ENCODE measurements at regions not wholly inside any gene's neighbourhood (a gene's known extent, or its start where the extent isn't known, plus 50 kb on each side); places are given as distances from the start of the nearest gene placed in this dataset.

GRCh38 chr21:32916088-32916487, 109.6 kb upstream of the OLIG2 start:
- H3K9me3 ChIP-seq (ENCODE audit: severe bottlenecking), result peaks cover 3% of the 10 kb centered on the region
- no peak overlapping the region for H3K27ac ChIP-seq
- no peaks in the 10 kb centered on the region for H3K27me3 ChIP-seq (ENCODE audit: insufficient read depth, low read depth, severe bottlenecking)
- no peak overlapping the region for H3K4me3 ChIP-seq (ENCODE audit: low read depth, low read length)
- TF ChIP-seq CTCF (IDR thresholded peaks at IDR 0.05; ENCODE audit: low read depth, low read length), result no peak
- H3K36me3 ChIP-seq, result no peaks in the 10 kb centered on the region
- no peak for DNase-seq

GRCh38 chr21:32916522-32917099, 109.1 kb upstream of the OLIG2 start:
- no peak overlapping the region for H3K4me3 ChIP-seq (ENCODE audit: low read depth, low read length)
- TF ChIP-seq CTCF (IDR thresholded peaks at IDR 0.05; ENCODE audit: low read depth, low read length), result peak; percentile 64
- H3K36me3 ChIP-seq, result no peaks in the 10 kb centered on the region
- peak; percentile 44 for DNase-seq
- no peak overlapping the region for H3K27ac ChIP-seq
- H3K27me3 ChIP-seq (ENCODE audit: insufficient read depth, low read depth, severe bottlenecking), result no peaks in the 10 kb centered on the region
- H3K9me3 ChIP-seq (ENCODE audit: severe bottlenecking), result peaks cover 3% of the 10 kb centered on the region

DNA sequence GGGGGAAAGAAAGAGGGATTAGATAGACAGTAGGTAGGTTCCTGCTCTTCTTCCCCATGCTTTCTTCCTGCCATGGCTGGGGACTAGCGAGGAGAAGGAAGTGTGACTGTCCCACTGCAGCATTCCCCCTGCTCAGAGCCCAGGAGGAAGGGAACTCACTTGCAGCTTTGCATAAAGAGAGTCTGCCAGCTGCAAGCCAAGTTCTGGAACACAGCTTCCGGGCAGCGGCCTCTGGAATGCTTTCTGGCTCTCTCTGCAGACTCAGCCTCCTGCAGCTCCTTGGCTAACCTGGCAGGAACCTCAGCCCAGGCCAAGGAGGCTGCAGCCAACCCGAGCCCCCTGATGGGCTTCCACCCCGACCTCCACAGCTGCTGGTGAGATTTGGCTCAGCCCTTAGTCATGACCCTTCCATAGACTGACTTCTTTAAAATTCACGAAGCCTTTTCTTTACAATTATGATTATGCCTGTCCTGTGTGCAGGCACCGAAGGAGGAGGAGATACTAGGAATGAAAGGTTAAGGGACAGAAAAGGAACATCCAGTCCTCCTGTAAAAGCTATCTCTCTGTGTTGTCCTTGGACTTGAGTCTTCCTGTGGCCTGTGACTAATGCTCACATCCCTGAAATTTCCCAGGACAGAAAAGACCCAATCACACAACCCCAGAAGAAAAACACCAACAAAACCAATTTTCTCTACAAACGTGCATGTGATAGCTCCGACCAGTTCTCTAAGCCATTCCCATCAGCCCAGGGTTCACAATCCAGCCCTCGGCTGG, 108.2 kb upstream of the OLIG2 start:
- no peak for TF ChIP-seq CTCF (IDR thresholded peaks at IDR 0.05; ENCODE audit: low read depth, low read length)

DNA sequence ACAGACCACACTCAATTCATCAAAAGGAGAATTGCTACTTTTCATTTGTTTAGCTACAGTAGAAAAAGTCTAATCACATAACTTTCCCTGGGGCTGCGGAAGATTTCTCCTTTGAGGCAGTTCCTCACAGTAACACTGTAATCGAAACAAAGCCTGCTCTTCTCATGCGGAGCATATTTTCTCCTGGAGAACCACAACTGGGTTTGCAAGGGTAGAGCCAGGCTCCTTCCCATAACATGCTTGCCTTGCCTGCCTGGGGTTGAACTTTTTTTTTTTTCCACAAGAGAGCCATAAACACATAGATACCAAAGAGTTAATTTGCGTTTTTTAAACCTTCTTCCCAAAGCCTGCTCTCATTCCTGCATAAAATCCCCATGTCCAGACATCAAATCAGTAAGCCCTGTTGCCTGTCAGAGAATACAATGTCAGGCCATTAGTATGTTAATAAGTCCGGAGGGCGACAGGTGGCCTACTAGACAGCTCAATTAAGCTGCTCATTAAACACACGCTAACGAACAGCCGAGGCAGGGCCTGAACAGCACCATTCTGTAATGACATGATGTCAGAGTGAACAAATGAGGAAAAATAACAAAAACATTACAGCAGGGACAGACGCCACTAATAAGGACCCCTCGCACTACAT, 107.1 kb upstream of the OLIG2 start:
- H3K36me3 ChIP-seq, result no peaks in the 10 kb centered on the region
- no peak for TF ChIP-seq CTCF (IDR thresholded peaks at IDR 0.05; ENCODE audit: low read depth, low read length)
- no peak overlapping the region for H3K4me3 ChIP-seq (ENCODE audit: low read depth, low read length)
- peaks cover 3% of the 10 kb centered on the region for H3K9me3 ChIP-seq (ENCODE audit: severe bottlenecking)
- peak; percentile 26 for DNase-seq
- no peaks in the 10 kb centered on the region for H3K27me3 ChIP-seq (ENCODE audit: insufficient read depth, low read depth, severe bottlenecking)
- no peak overlapping the region for H3K27ac ChIP-seq

More for the DNA sequence above, 108.2 kb upstream of the OLIG2 start:
- H3K36me3 ChIP-seq, result no peaks in the 10 kb centered on the region
- no peak overlapping the region for H3K4me3 ChIP-seq (ENCODE audit: low read depth, low read length)
- H3K9me3 ChIP-seq (ENCODE audit: severe bottlenecking), result peaks cover 3% of the 10 kb centered on the region
- no peaks in the 10 kb centered on the region for H3K27me3 ChIP-seq (ENCODE audit: insufficient read depth, low read depth, severe bottlenecking)
- no peak overlapping the region for H3K27ac ChIP-seq
- DNase-seq, result no peak

GRCh38 chr21:32920474-32920873, 105.3 kb upstream of the OLIG2 start:
- H3K4me3 ChIP-seq (ENCODE audit: low read depth, low read length), result no peak overlapping the region
- peaks cover 3% of the 10 kb centered on the region for H3K9me3 ChIP-seq (ENCODE audit: severe bottlenecking)
- H3K27ac ChIP-seq, result no peak overlapping the region
- no peaks in the 10 kb centered on the region for H3K36me3 ChIP-seq
- no peak for DNase-seq
- TF ChIP-seq CTCF (IDR thresholded peaks at IDR 0.05; ENCODE audit: low read depth, low read length), result no peak
- no peaks in the 10 kb centered on the region for H3K27me3 ChIP-seq (ENCODE audit: insufficient read depth, low read depth, severe bottlenecking)
